Astrocyte (in vitro differentiated cells and primary cell): ENCODE measurements at regions not wholly inside any gene's neighbourhood (a gene's known extent, or its start where the extent isn't known, plus 50 kb on each side); places are given as distances from the start of the nearest gene placed in this dataset.

Experiments used
- DNase-seq: peaks from one replicate; pipeline ENCODE4 v3.0.0-alpha.2; 2010; ENCODE audit warnings: low read depth
- FAIRE-seq: peaks from 2 replicates; lab custom pipeline; 2011; peaks lifted over from hg19 to GRCh38; lab: Jason Lieb, UNC
- H2AFZ ChIP-seq: 2 replicates; pipeline ENCODE4 v1.6.0; 2012; ENCODE audit warnings: low read depth, low read length, inconsistent platforms
- H3K27ac ChIP-seq: 2 replicates; pipeline ENCODE4 v1.5.1; 2011; ENCODE audit warnings: low read depth, low read length, inconsistent platforms
- H3K27me3 ChIP-seq: 2 replicates; pipeline ENCODE4 v1.6.0; 2011; ENCODE audit warnings: low read length, inconsistent platforms; ENCODE audit not compliant: insufficient read depth
- H3K36me3 ChIP-seq: 2 replicates; pipeline ENCODE4 v1.5.1; 2011; ENCODE audit warnings: low read length, inconsistent platforms; ENCODE audit not compliant: insufficient read depth
- H3K4me1 ChIP-seq: 2 replicates; pipeline ENCODE4 v1.5.1; 2011; ENCODE audit warnings: low read length, inconsistent platforms; ENCODE audit not compliant: insufficient read depth
- H3K4me2 ChIP-seq: 2 replicates; pipeline ENCODE4 v1.6.0; 2012; ENCODE audit warnings: low read length, inconsistent platforms
- H3K4me3 ChIP-seq: 2 replicates; pipeline ENCODE4 v1.5.1; 2011; ENCODE audit warnings: low read depth, mild to moderate bottlenecking, low read length, inconsistent platforms; ENCODE audit not compliant: insufficient read depth
- H3K79me2 ChIP-seq: 2 replicates; pipeline ENCODE4 v1.6.0; 2012; ENCODE audit warnings: mild to moderate bottlenecking, low read length, inconsistent platforms; ENCODE audit not compliant: insufficient read depth
- H3K9ac ChIP-seq: 2 replicates; pipeline ENCODE4 v1.6.0; 2012; ENCODE audit warnings: mild to moderate bottlenecking, low read length, inconsistent platforms
- H3K9me3 ChIP-seq: 2 replicates; pipeline ENCODE4 v1.5.1; 2012; ENCODE audit warnings: low read depth, mild to moderate bottlenecking, low read length, inconsistent platforms; ENCODE audit not compliant: insufficient read depth
- H4K20me1 ChIP-seq: 2 replicates; pipeline ENCODE4 v1.6.0; 2012; ENCODE audit warnings: low read length, inconsistent platforms; ENCODE audit not compliant: insufficient read depth
- H3K27ac Mint-ChIP-seq: one replicate; pipeline ENCODE4 v1.8.0; 2021; ENCODE audit warnings: mild to moderate bottlenecking, mixed read lengths; ENCODE audit not compliant: unreplicated experiment
- H3K27me3 Mint-ChIP-seq: one replicate; pipeline ENCODE4 v1.8.0; 2021; ENCODE audit warnings: low read depth, mixed read lengths; ENCODE audit not compliant: unreplicated experiment
- H3K36me3 Mint-ChIP-seq: one replicate; pipeline ENCODE4 v1.8.0; 2021; ENCODE audit warnings: low read depth, mixed read lengths; ENCODE audit not compliant: unreplicated experiment
- H3K4me1 Mint-ChIP-seq: one replicate; pipeline ENCODE4 v1.8.0; 2021; ENCODE audit warnings: low read depth, mixed read lengths; ENCODE audit not compliant: unreplicated experiment
- H3K4me3 Mint-ChIP-seq: one replicate; pipeline ENCODE4 v1.8.0; 2021; ENCODE audit warnings: mild to moderate bottlenecking, moderate library complexity, mixed read lengths; ENCODE audit not compliant: unreplicated experiment
- H3K9me3 Mint-ChIP-seq: one replicate; pipeline ENCODE4 v1.8.0; 2021; ENCODE audit warnings: mild to moderate bottlenecking, mixed read lengths; ENCODE audit not compliant: unreplicated experiment
- EZH2 ChIP-seq: IDR thresholded peaks from 2 replicates; pipeline ENCODE4 v1.6.1; 2012; ENCODE audit warnings: mild to moderate bottlenecking, low read length, inconsistent platforms; ENCODE audit not compliant: insufficient read depth
- TF ChIP-seq, protein P1 (sequence below): IDR thresholded peaks from 2 replicates; pipeline ENCODE4 v1.5.1; 2011; ENCODE audit warnings: low read depth, mild to moderate bottlenecking, inconsistent platforms, low read length, moderate library complexity; ENCODE audit not compliant: insufficient read depth

DNA sequence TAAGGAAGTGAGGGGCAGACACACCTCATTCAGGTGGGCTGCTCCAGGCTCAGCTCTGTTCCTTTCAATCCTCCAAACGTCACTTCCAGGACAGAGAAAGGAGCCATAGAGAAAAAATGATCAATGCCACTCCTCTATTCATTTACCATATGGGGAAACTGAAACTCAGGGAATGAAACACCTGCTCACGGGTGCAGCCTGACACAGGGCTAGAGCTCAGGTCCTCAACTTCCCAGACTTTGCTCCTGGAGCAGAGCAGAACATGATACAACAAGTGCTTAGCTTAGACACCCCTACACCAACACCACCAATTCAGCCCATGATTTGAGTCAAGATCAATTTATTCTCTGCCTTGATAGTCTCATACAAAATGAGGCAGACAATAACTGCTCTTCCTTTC is 58.5 kb upstream of the LPP start:
- Mint-ChIP-seq H3K36me3 (no peaks in the 10 kb centered on the region), H3K4me3 (no peak overlapping the region), H3K27me3 (peaks cover 7% of the 10 kb centered on the region), H3K27ac (no peak overlapping the region), H3K9me3 (peaks cover 3% of the 10 kb centered on the region), H3K4me1 (no peaks in the 10 kb centered on the region)
- H3K4me3 ChIP-seq = no peak overlapping the region
- H3K79me2 ChIP-seq = no peaks in the 10 kb centered on the region
- TF ChIP-seq EZH2 = no peak
- TF ChIP-seq, protein P1, sequence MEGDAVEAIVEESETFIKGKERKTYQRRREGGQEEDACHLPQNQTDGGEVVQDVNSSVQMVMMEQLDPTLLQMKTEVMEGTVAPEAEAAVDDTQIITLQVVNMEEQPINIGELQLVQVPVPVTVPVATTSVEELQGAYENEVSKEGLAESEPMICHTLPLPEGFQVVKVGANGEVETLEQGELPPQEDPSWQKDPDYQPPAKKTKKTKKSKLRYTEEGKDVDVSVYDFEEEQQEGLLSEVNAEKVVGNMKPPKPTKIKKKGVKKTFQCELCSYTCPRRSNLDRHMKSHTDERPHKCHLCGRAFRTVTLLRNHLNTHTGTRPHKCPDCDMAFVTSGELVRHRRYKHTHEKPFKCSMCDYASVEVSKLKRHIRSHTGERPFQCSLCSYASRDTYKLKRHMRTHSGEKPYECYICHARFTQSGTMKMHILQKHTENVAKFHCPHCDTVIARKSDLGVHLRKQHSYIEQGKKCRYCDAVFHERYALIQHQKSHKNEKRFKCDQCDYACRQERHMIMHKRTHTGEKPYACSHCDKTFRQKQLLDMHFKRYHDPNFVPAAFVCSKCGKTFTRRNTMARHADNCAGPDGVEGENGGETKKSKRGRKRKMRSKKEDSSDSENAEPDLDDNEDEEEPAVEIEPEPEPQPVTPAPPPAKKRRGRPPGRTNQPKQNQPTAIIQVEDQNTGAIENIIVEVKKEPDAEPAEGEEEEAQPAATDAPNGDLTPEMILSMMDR = no peak
- H2AFZ ChIP-seq = no peak overlapping the region
- DNase-seq (no peak), FAIRE-seq (no peak)
- H3K27me3 ChIP-seq = no peaks in the 10 kb centered on the region
- no peaks in the 10 kb centered on the region for H4K20me1 ChIP-seq
- H3K9me3 ChIP-seq = no peaks in the 10 kb centered on the region
- no peak overlapping the region for H3K9ac ChIP-seq
- no peak overlapping the region for H3K4me2 ChIP-seq
- H3K36me3 ChIP-seq = no peaks in the 10 kb centered on the region
- H3K4me1 ChIP-seq = no peaks in the 10 kb centered on the region
- no peak overlapping the region for H3K27ac ChIP-seq

DNA sequence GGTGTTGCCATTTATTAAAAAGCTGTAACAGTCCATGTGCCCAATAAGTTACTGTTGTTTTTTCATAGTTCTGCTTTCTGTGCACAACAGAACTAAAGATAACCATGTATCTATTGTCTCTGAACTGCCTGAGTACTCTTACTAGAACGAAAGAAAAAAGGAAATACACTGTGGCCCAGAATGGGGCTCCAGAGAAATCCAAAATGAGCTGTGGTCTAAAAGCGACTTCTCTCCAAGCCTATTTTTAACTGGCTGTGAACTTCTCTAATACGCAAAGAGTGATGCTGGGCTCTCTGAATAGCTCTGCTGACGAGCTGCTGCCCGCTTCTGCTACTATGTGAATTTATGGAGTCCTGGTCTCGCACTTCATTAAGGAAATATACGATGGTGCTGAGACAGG is 56.2 kb upstream of the LPP start:
- Mint-ChIP-seq H3K27ac (no peak overlapping the region), H3K4me1 (no peaks in the 10 kb centered on the region), H3K27me3 (peaks cover 3% of the 10 kb centered on the region), H3K4me3 (no peak overlapping the region), H3K36me3 (no peaks in the 10 kb centered on the region), H3K9me3 (peaks cover 3% of the 10 kb centered on the region)
- no peak for DNase-seq
- no peaks in the 10 kb centered on the region for H3K9me3 ChIP-seq
- no peaks in the 10 kb centered on the region for H4K20me1 ChIP-seq
- TF ChIP-seq, protein P1 = no peak
- no peak for TF ChIP-seq EZH2
- no peak overlapping the region for H3K4me3 ChIP-seq
- no peaks in the 10 kb centered on the region for H3K79me2 ChIP-seq
- no peaks in the 10 kb centered on the region for H3K36me3 ChIP-seq
- no peak overlapping the region for H2AFZ ChIP-seq
- FAIRE-seq = no peak
- H3K27me3 ChIP-seq = no peaks in the 10 kb centered on the region
- no peak overlapping the region for H3K9ac ChIP-seq
- no peak overlapping the region for H3K4me2 ChIP-seq
- no peak overlapping the region for H3K27ac ChIP-seq
- H3K4me1 ChIP-seq = no peaks in the 10 kb centered on the region

DNA sequence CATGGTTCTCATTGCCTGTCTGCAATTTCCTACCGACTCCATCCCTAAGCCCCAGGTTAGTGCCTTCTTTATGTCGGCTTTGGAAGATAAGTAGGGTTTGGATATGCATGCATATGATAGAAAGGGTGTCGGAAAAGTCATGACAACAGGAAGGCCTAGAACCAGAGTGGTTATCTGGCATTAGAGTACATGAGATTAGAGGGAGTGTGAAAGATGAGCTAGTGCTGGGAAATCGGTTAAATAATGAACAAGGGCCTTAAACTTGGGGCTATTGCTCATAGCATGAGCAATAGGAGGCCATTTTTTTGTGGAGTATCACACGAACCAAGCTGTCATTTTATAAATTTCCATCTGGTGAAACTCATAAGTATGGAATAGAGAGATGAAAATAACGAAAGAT is 54.0 kb upstream of the LPP start:
- Histone ChIP-seq H3K27me3 (no peaks in the 10 kb centered on the region), H3K79me2 (no peaks in the 10 kb centered on the region), H3K4me2 (no peak overlapping the region), H3K27ac (no peak overlapping the region), H3K36me3 (no peaks in the 10 kb centered on the region), H4K20me1 (no peaks in the 10 kb centered on the region), H2AFZ (no peak overlapping the region), H3K4me3 (no peak overlapping the region), H3K9ac (no peak overlapping the region), H3K9me3 (no peaks in the 10 kb centered on the region), H3K4me1 (no peaks in the 10 kb centered on the region)
- FAIRE-seq = no peak
- no peak for DNase-seq
- Mint-ChIP-seq H3K4me3 (no peak overlapping the region), H3K36me3 (no peaks in the 10 kb centered on the region), H3K4me1 (no peaks in the 10 kb centered on the region), H3K9me3 (peaks cover 3% of the 10 kb centered on the region), H3K27me3 (no peaks in the 10 kb centered on the region), H3K27ac (no peak overlapping the region)
- TF ChIP-seq, protein P1 = no peak
- no peak for TF ChIP-seq EZH2
